ENCODE measurements at regions not wholly inside any gene's neighbourhood (a gene's known extent, or its start where the extent isn't known, plus 50 kb on each side); places are given as distances from the start of the nearest gene placed in this dataset.

DNA sequence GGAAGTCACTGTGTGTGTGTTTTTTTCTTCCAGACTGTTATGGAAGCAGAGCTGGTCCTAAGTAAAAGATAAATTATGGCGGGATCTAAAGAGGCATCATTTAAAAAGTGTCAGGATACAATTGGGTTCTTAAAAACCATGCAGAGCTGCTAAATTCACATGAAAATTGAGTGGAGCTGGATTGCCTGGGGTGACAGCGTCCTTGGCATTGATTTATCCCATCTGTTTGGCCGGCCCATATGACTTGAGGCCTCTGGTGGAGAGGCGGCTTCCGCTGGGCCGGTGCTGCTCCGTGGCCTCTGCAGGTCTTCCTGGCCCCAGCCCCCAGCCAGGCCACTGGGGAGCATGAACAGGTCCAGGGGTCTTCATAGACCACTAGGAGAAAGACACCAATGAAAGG is 165.5 kb downstream of the GLI2 start:
- CTCF ChIA-PET: no interaction called here
- intact Hi-C loops (cut with micrococcal nuclease; ENCODE audit: unreplicated experiment): no loop called here

More for the DNA sequence above, 165.5 kb downstream of the GLI2 start:
- Histone ChIP-seq H3K79me2 (ENCODE audit: control insufficient read depth, insufficient read depth, low read length) (no peaks in the 10 kb centered on the region), H3K9ac (ENCODE audit: control insufficient read depth, insufficient read depth, low read length) (no peak overlapping the region), H3K27ac (ENCODE audit: control insufficient read depth, insufficient read depth) (no peak overlapping the region), H3K4me1 (ENCODE audit: control insufficient read depth, insufficient read depth, low read length) (no peaks in the 10 kb centered on the region), H3K4me2 (ENCODE audit: control insufficient read depth, insufficient read depth) (no peak overlapping the region), H3K27me3 (replicated peaks in 1 of 2; ENCODE audit: control insufficient read depth in 2 of 2, insufficient read depth in 2 of 2, low read length in 1 of 2) (peaks cover 0 to 4% of the 10 kb centered on the region in 2 experiments), H3K36me3 (ENCODE audit: control insufficient read depth in 2 of 2, insufficient read depth in 2 of 2, low read length in 1 of 2) (no peaks in the 10 kb centered on the region), H4K20me1 (ENCODE audit: control insufficient read depth, insufficient read depth) (no peaks in the 10 kb centered on the region), H3K4me3 (no peak overlapping the region), H3K9me3 (replicated peaks; ENCODE audit: control insufficient read depth, insufficient read depth, low read length) (no peaks in the 10 kb centered on the region), H2AFZ (ENCODE audit: control insufficient read depth, low read depth, low read length) (no peak overlapping the region)
- ChIA-PET SMC1A (ENCODE audit: uncharacterized antibody, unreplicated experiment) (no interaction called here), RAD21 (ENCODE audit: unreplicated experiment) (no interaction called here), POLR2A (no interaction called here)
- ATAC-seq (no peak), DNase-seq (ENCODE audit: low read depth, low spot score) (no peak), FAIRE-seq (no peak)
- no TSS peak for BruUV-seq (replicated peaks)
- TF ChIP-seq HSF1 (IDR thresholded peaks at IDR 0.05; ENCODE audit: low read depth, low read length) (no peak), ZNF207 (IDR thresholded peaks at IDR 0.05; ENCODE audit: borderline replicate concordance) (no peak), MAX (IDR thresholded peaks at IDR 0.05; ENCODE audit: low read depth, low read length) (no peak), CBX3 (IDR thresholded peaks at IDR 0.05; ENCODE audit: borderline replicate concordance, low read depth) (no peak)
- TF ChIP-seq, protein P1, sequence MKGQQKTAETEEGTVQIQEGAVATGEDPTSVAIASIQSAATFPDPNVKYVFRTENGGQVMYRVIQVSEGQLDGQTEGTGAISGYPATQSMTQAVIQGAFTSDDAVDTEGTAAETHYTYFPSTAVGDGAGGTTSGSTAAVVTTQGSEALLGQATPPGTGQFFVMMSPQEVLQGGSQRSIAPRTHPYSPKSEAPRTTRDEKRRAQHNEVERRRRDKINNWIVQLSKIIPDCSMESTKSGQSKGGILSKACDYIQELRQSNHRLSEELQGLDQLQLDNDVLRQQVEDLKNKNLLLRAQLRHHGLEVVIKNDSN (IDR thresholded peaks at IDR 0.05; ENCODE audit: borderline replicate concordance, extremely low read length, insufficient read depth, low read depth, low read length): no peak
- in situ Hi-C loops (cut with MboI): no loop called here
- WGBS (ENCODE audit: insufficient coverage, insufficient replicate concordance, low lambda C conversion rate, missing lambda C conversion rate): 22% methylated on average over 7 of the region's 7 CpGs
